ENCODE measurements at regions not wholly inside any gene's neighbourhood (a gene's known extent, or its start where the extent isn't known, plus 50 kb on each side); places are given as distances from the start of the nearest gene placed in this dataset.
"Not testable (repeated sequence)": the region's sequence is repeated elsewhere in the genome, so short reads cannot be mapped to it uniquely, and the experiment has no call there.

DNA sequence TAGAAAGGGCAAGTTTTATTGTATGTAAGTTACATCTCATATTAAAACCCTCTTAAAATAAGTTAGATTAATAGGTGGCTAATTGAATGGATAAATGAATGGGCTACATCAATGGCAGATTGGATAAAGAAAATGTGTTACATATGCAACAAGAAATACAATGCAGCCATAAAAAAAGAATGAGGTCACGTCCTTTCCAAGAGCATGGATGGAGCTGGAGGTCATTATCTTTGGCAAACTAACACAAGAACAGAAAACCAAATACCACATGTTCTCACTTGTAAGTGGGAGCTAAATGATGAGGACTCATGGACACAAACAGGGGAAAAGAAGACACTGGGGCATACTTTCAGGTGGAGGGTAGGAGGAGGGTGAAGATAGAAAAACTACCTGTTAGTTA is 182.2 kb upstream of the GNAI1 start:
- no peak overlapping the region for H3K27ac Mint-ChIP-seq
- no peaks in the 10 kb centered on the region for H3K36me3 Mint-ChIP-seq (ENCODE audit: low read depth)
- no peaks in the 10 kb centered on the region for H3K4me1 Mint-ChIP-seq (ENCODE audit: low read depth)
- no peak overlapping the region for H3K4me3 Mint-ChIP-seq
- H3K27me3 Mint-ChIP-seq: no peaks in the 10 kb centered on the region
- H3K9me3 Mint-ChIP-seq: no peaks in the 10 kb centered on the region

DNA sequence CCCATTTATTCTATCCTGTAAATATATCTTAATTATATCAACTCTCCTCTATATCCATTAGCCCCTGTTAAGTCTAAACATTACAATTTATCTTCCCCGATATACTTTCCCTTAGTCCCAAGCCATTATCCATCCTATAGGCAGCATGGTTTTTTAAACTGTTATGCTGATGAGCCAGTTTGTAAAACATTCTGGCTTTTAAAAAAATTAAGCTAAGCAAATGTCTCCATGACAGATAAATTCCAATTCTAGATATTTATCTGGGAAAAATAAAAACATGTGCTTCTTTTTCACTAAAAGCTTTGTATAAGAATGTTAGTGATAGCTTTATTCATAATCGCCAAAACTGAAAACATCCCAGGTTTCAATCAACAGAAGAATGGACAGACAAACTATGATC is 183.2 kb upstream of the GNAI1 start:
- Mint-ChIP-seq H3K27me3 (no peaks in the 10 kb centered on the region), H3K4me3 (no peak overlapping the region), H3K27ac (no peak overlapping the region), H3K36me3 (ENCODE audit: low read depth) (no peaks in the 10 kb centered on the region), H3K4me1 (ENCODE audit: low read depth) (no peaks in the 10 kb centered on the region), H3K9me3 (peaks cover 3% of the 10 kb centered on the region)

DNA sequence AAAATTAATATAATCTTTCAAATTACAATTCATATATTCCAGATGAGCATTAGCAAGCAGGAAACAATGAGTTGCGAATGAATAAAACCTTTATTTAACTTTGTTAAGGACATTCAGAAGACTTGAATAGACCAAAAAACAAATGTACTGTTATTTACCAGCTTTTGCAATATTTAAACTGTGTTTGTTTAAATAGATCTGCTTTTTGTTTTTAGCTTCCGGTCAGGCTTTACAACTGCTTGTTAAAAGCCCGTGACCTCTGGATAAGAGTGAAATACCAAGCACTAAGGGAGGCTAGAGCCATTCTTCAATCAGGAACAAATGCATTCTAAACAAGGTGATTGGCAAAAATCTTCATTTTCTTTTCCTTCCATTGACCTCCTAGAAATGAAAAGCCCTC is 184.9 kb upstream of the GNAI1 start:
- peaks cover 9% of the 10 kb centered on the region for H3K9me3 Mint-ChIP-seq
- H3K4me1 Mint-ChIP-seq (ENCODE audit: low read depth): no peaks in the 10 kb centered on the region
- no peak overlapping the region for H3K4me3 Mint-ChIP-seq
- H3K36me3 Mint-ChIP-seq (ENCODE audit: low read depth): no peaks in the 10 kb centered on the region
- H3K27me3 Mint-ChIP-seq: no peaks in the 10 kb centered on the region
- no peak overlapping the region for H3K27ac Mint-ChIP-seq

DNA sequence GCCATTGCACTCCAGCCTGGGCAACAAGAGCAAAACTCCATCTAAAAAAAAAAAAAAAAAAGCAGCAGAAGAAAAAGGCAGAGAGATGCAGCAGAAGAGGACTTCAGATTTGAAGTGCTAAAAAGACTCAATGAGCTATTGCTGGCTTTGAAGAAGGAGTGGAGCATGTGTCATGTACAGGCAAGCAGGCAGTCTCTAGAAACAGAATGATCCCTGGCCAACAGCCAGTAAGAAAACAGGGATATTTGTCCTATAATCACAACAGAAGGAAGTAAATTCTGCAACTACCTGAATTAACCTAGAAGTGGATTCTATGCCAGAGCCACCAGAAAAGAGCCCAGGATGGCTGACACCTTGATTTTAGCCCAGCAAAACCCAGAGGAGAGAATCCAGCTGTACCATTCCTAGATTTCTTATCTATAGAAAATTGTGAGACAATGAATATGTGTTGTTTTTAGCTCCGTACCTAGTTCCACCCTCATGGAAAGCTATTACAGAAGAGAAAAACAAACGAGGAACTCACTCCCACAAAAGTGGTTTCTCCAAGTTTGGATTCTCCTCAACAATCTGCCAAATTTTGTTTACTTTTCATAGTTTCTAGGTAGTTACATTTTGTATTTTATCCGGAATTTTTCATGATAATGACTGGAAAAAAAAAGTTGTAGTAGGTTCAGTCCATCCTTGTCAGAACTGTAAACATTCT is 198.2 kb upstream of the GNAI1 start:
- Mint-ChIP-seq H3K27ac (no peak overlapping the region), H3K4me1 (ENCODE audit: low read depth) (no peaks in the 10 kb centered on the region), H3K4me3 (no peak overlapping the region), H3K27me3 (no peaks in the 10 kb centered on the region), H3K36me3 (ENCODE audit: low read depth) (no peaks in the 10 kb centered on the region), H3K9me3 (no peaks in the 10 kb centered on the region)

DNA sequence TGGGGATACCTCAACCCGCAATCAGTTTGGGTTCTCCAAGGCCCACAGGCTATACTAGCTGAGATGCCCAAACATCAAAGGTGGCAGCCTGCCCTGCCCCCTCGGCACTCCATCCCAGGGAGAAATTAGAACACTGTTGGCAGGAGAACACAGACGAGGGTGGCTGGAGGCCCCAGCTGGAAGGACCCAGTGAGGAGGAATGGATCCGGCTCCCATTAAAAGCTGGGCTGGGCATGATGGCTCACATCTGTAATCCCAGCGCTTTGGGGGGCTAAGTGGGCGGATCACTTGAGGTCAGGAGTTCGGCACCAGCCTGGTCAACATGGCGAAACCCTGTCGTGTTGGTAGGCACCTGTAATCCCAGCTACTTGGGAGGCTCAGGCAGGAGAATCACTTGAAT is 199.9 kb upstream of the GNAI1 start:
- no peak overlapping the region for H3K27ac Mint-ChIP-seq
- no peaks in the 10 kb centered on the region for H3K36me3 Mint-ChIP-seq (ENCODE audit: low read depth)
- H3K27me3 Mint-ChIP-seq: no peaks in the 10 kb centered on the region
- no peaks in the 10 kb centered on the region for H3K4me1 Mint-ChIP-seq (ENCODE audit: low read depth)
- H3K4me3 Mint-ChIP-seq: no peak overlapping the region
- H3K9me3 Mint-ChIP-seq: no peaks in the 10 kb centered on the region

DNA sequence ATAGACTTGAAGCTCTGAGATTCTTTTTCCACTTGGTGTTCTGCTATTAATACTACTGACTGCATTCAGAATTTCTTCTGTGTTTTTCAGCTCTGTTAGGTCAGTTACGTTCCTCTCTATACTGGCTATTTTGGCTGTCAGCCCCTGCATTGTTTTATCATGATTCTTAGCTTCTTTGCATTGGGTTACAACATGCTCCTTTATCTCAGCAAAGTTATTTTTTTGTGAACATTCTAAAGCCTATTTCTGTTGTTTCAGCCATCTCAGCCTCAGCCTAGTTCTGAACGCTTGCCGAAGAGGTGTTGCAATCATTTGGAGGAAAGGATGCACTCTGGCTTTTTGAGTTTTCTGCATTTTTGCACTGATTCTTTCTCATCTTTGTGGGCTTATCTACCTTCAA is 201.5 kb upstream of the GNAI1 start:
- H3K27ac Mint-ChIP-seq: no peak overlapping the region
- H3K27me3 Mint-ChIP-seq: no peaks in the 10 kb centered on the region
- H3K36me3 Mint-ChIP-seq (ENCODE audit: low read depth): no peaks in the 10 kb centered on the region
- H3K9me3 Mint-ChIP-seq: no peaks in the 10 kb centered on the region
- no peak overlapping the region for H3K4me3 Mint-ChIP-seq
- H3K4me1 Mint-ChIP-seq (ENCODE audit: low read depth): no peaks in the 10 kb centered on the region

DNA sequence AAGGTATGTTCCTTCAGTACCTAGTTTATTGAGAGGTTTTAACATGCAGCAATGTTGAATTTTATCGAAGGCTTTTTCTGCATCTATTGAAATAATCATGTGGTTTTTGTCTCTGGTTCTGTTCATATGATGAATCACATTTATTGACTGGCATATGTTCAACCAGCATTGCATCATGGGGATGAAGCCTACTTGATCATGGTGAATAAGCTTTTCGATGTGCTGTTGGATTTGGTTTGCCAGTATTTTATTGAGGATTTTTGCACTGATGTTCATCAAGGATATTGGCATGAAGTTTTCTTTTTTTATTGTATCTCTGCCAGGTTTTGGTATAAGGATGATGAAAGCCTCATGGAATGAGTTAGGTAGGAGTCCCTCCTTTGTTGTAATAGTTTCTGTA is 204.0 kb upstream of the GNAI1 start:
- Mint-ChIP-seq H3K4me3 (no peak overlapping the region), H3K9me3 (peaks cover 3% of the 10 kb centered on the region), H3K4me1 (ENCODE audit: low read depth) (no peaks in the 10 kb centered on the region), H3K27ac (no peak overlapping the region), H3K27me3 (no peaks in the 10 kb centered on the region), H3K36me3 (ENCODE audit: low read depth) (no peaks in the 10 kb centered on the region)

DNA sequence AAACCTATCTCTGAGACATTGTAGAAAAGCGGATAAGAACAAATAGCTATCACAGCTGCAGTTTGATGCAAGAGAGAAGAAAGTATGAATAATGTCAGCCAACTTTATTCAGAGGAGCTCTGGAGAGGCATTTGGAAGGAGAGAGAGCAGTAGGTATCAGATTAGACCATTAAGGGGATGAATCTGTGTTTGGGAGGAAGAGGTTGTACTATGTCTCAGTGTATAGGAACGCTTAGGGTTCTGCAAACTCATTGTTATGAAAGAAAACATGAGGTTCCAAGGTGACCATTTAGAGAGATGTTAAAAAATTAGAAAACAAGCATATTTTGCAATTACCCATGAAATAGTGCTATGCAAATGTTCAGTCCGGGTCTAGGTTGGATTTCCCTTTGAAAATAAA is 207.5 kb upstream of the GNAI1 start:
- Mint-ChIP-seq H3K27me3 (no peaks in the 10 kb centered on the region), H3K9me3 (peaks cover 7% of the 10 kb centered on the region), H3K4me1 (ENCODE audit: low read depth) (no peaks in the 10 kb centered on the region), H3K36me3 (ENCODE audit: low read depth) (no peaks in the 10 kb centered on the region), H3K4me3 (no peak overlapping the region), H3K27ac (no peak overlapping the region)

DNA sequence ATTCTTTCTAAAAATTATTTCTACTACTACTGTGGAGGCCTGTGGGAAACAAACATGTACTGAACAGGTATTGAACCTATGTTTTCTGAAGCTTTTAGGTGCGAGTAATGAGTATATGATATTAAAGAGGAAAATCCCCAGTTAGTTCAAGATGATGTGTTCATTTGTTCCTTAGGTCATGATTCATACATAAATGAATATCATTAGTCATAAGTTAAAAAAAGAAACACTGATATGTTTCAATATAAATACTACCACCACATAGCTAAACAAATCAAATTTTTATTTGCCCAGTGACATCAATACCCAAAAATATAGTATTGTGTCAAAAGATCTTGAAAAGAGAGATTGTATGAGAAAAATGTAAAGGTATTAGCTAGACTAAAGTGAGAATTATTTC is 210.7 kb upstream of the GNAI1 start:
- Mint-ChIP-seq H3K4me3 (no peak overlapping the region), H3K27ac (no peak overlapping the region), H3K27me3 (no peaks in the 10 kb centered on the region), H3K36me3 (ENCODE audit: low read depth) (no peaks in the 10 kb centered on the region), H3K9me3 (peaks cover 7% of the 10 kb centered on the region), H3K4me1 (ENCODE audit: low read depth) (no peaks in the 10 kb centered on the region)

DNA sequence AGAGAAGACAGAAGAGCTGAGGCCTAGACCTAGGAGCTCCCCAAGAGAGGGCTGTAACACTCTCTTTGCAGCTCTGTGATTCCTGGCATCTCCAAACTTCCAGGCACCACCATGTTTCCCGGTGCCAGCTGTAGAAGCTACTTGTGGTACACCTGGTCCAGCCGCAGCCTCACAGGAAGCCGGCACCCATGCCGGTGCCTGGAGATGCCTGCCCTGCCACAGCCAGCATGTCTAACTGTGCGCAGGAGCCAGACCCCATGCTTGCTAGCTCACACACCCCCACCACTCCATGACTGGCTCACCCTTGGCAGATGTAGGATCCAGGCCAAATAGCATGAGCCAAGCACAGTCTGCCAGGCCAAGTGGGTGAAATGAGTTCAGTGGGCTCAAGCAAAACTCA is 211.7 kb upstream of the GNAI1 start:
- Mint-ChIP-seq H3K27me3 (no peaks in the 10 kb centered on the region), H3K27ac (no peak overlapping the region), H3K4me3 (no peak overlapping the region), H3K36me3 (ENCODE audit: low read depth) (no peaks in the 10 kb centered on the region), H3K9me3 (peaks cover 7% of the 10 kb centered on the region), H3K4me1 (ENCODE audit: low read depth) (no peaks in the 10 kb centered on the region)

DNA sequence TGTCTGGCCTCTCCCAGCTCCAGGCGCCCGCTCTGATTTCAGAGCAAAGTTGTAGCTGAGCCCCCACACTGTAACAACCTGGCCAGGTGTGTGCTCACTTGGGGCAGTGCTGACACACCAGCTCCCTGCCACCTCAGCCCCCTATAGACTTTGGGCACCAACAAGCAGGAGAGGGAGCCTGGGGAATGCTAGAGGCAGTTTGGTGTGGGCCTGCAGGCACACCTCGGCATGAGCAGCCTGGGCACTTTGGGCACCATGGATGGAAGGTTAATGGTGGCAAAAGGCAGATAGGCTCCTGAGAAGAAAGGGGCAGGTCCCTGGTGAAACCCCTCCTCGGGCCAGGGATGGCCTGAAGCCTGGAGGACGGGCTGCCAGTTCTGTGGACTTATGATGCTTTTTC is 212.7 kb upstream of the GNAI1 start:
- H3K27me3 Mint-ChIP-seq: no peaks in the 10 kb centered on the region
- H3K4me3 Mint-ChIP-seq: no peak overlapping the region
- H3K4me1 Mint-ChIP-seq (ENCODE audit: low read depth): no peaks in the 10 kb centered on the region
- H3K9me3 Mint-ChIP-seq: peaks cover 13% of the 10 kb centered on the region
- H3K27ac Mint-ChIP-seq: no peak overlapping the region
- H3K36me3 Mint-ChIP-seq (ENCODE audit: low read depth): no peaks in the 10 kb centered on the region

DNA sequence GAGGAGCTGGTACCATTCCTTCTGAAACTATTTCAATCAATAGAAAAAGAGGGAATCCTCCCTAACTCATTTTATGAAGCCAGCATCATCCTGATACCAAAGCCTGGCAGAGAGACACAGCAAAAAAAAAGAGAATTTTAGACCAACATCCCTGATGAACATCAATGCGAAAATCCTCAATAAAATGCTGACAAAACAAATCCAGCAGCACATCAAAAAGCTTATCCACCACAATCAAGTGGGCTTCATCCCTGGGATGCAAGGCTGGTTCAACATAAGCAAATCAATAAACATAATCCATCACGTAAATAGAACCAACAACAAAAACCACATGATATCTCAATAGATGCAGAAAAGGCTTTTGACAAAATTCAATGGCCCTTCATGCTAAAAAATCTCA is 216.0 kb upstream of the GNAI1 start:
- peaks cover 10% of the 10 kb centered on the region for H3K4me1 Mint-ChIP-seq (ENCODE audit: low read depth)
- H3K36me3 Mint-ChIP-seq (ENCODE audit: low read depth); H3K27ac Mint-ChIP-seq; H3K4me3 Mint-ChIP-seq; H3K27me3 Mint-ChIP-seq: not testable (repeated sequence)
- peaks cover 22% of the 10 kb centered on the region for H3K9me3 Mint-ChIP-seq

DNA sequence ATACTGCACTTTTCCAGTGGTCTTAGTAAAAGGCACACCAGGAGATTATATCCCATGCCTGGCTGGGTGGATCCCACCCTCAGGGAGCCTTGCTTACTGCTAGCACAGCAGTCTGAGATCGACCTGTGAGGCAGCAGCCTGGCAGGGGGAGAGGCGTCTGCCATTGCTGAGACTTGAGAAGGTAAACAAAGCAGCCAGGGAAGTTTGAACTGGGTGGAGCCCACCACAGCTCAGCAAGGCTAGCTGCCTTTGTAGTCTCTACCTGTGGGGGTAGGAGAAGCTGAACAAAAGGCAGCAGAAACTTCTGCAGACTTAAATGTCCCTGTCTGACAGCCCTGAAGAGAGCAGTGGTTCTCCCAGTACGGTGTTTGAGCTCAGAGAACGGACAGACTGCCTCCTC is 219.3 kb upstream of the GNAI1 start:
- H3K27me3 Mint-ChIP-seq; H3K36me3 Mint-ChIP-seq (ENCODE audit: low read depth); H3K27ac Mint-ChIP-seq; H3K4me3 Mint-ChIP-seq: not testable (repeated sequence)
- H3K9me3 Mint-ChIP-seq: peaks cover 18% of the 10 kb centered on the region
- H3K4me1 Mint-ChIP-seq (ENCODE audit: low read depth): peaks cover 37% of the 10 kb centered on the region

DNA sequence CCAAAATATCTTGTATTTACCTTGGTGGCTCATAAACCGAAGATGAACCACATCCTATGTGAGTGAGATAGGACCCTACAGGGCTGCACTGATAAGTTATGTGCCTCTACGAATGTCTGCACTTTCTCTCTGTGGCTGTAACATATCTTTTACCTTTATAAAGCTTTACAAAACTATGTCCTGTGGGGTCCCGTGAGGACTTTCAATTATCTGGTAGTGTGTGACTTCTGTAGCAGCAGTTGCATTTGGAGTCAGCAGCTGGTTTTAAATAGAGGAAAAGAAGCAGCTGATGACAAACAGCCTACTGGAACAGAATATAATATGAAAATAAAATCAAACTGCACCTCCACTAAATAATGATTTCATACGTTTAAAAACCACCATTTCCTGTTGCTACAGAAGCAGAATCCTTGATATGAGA is 222.4 kb upstream of the GNAI1 start:
- Mint-ChIP-seq H3K9me3 (peaks cover 12% of the 10 kb centered on the region), H3K4me1 (ENCODE audit: low read depth) (peaks cover 54% of the 10 kb centered on the region), H3K27ac (no peak overlapping the region), H3K36me3 (ENCODE audit: low read depth) (no peaks in the 10 kb centered on the region), H3K4me3 (no peak overlapping the region), H3K27me3 (no peaks in the 10 kb centered on the region)

DNA sequence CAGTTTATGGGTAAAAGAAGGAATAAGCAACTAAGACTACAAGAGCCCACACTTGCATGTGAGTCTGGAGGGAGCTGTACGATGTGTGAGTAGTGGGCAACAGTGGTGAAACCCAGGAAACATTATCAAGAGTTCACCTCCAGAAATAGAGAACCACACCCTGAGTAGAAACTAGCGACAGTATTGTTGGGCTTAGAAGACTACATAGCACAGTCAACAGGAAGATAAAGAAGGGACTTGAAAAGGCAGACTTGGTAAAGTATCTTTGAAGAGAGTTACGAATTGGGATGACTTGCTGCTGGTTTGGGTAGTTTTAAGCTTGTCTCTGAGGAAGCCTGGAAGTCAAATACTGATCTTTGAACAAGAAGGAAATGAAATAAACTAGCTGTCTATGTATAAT is 223.2 kb upstream of the GNAI1 start:
- H3K9me3 Mint-ChIP-seq: peaks cover 9% of the 10 kb centered on the region
- no peaks in the 10 kb centered on the region for H3K27me3 Mint-ChIP-seq
- peak overlapping the region; percentile 29 for H3K4me3 Mint-ChIP-seq
- no peak overlapping the region for H3K27ac Mint-ChIP-seq
- H3K4me1 Mint-ChIP-seq (ENCODE audit: low read depth): peaks cover 54% of the 10 kb centered on the region
- no peaks in the 10 kb centered on the region for H3K36me3 Mint-ChIP-seq (ENCODE audit: low read depth)

DNA sequence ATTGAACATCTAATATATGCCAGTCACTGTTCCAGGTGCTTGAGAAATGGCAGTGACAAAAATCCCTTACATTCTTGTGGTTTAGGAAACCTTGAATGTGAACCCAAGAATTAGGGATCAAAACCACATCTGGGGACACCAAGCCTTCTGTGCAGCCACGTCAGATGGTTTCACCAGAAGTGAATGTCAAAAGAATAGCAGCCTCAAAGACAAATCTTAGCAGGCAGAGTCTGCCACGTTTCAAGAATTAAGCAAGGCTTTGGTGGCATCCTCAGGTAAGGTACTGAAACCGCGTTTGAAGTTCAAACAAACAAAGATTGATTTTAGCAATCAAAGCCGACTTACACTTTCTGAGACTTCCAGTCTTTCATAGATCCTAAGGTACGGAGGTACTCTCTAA is 225.5 kb upstream of the GNAI1 start:
- no peak overlapping the region for H3K27ac Mint-ChIP-seq
- no peaks in the 10 kb centered on the region for H3K9me3 Mint-ChIP-seq

More for the DNA sequence above, 225.5 kb upstream of the GNAI1 start:
- no peak overlapping the region for H3K4me3 Mint-ChIP-seq
- H3K27me3 Mint-ChIP-seq: no peaks in the 10 kb centered on the region
- H3K4me1 Mint-ChIP-seq (ENCODE audit: low read depth): peaks cover 44% of the 10 kb centered on the region
- no peaks in the 10 kb centered on the region for H3K36me3 Mint-ChIP-seq (ENCODE audit: low read depth)
